Natural killer cell (primary cell): ENCODE measurements at regions not wholly inside any gene's neighbourhood (a gene's known extent, or its start where the extent isn't known, plus 50 kb on each side); places are given as distances from the start of the nearest gene placed in this dataset.

Experiments
- ATAC-seq, 3 donors: fragments of 150-1000 bp in 2 of 3; fragments of 200-7000 bp in 1 of 3; cut with Tn5 transposase; 1 replicate in 1 of 3; 2 replicates in 2 of 3; pipeline ENCODE4 v1.10.0; 2021; ENCODE audit warnings: mild to moderate bottlenecking in 2 of 3, moderate library complexity in 2 of 3
- DNase-seq, 2 donors: peaks; one replicate each; pipeline versions ENCODE4 v3.0.0 to v3.0.0-alpha.2; 2013 to 2021; ENCODE audit warnings: mixed read lengths in 1 of 2
- H3K27ac ChIP-seq: one replicate; pipeline ENCODE4 v1.5.1; 2013; ENCODE audit warnings: mild to moderate bottlenecking, low read length
- H3K27me3 ChIP-seq: one replicate; pipeline ENCODE4 v1.6.1; 2013; ENCODE audit warnings: low read length; ENCODE audit not compliant: control insufficient read depth, insufficient read depth
- H3K36me3 ChIP-seq: one replicate; pipeline ENCODE4 v1.6.1; 2013; ENCODE audit warnings: low read length; ENCODE audit not compliant: control insufficient read depth, insufficient read depth
- H3K4me1 ChIP-seq: one replicate; pipeline ENCODE4 v1.6.1; 2013; ENCODE audit warnings: low read length; ENCODE audit not compliant: control insufficient read depth, insufficient read depth
- H3K4me3 ChIP-seq: one replicate; pipeline ENCODE4 v1.5.1; 2013; ENCODE audit warnings: low read length
- H3K9me3 ChIP-seq: one replicate; pipeline ENCODE4 v1.6.1; 2013; ENCODE audit warnings: low read length; ENCODE audit not compliant: control insufficient read depth, insufficient read depth
- H3K27ac Mint-ChIP-seq, 2 donors: one replicate each; pipeline ENCODE4 v1.8.0; 2022; ENCODE audit warnings: mild to moderate bottlenecking in 2 of 2, mixed read lengths in 2 of 2, moderate library complexity in 1 of 2
- H3K27me3 Mint-ChIP-seq, 2 donors: one replicate each; pipeline ENCODE4 v1.8.0; 2022; ENCODE audit warnings: low read depth in 2 of 2, mixed read lengths in 2 of 2
- H3K36me3 Mint-ChIP-seq: one replicate; pipeline ENCODE4 v1.8.0; 2022; ENCODE audit warnings: mixed read lengths
- H3K4me1 Mint-ChIP-seq, 2 donors: one replicate each; pipeline ENCODE4 v1.8.0; 2022; ENCODE audit warnings: mixed read lengths in 2 of 2
- H3K4me3 Mint-ChIP-seq: one replicate; pipeline ENCODE4 v1.8.0; 2022; ENCODE audit warnings: mild to moderate bottlenecking, moderate library complexity, mixed read lengths
- H3K9me3 Mint-ChIP-seq, 2 donors: one replicate each; pipeline ENCODE4 v1.8.0; 2022; ENCODE audit warnings: mixed read lengths in 2 of 2
- CTCF ChIP-seq: fragments of 200-600 bp; IDR thresholded peaks from one replicate; pipeline ENCODE4 v1.8.0; 2022; ENCODE audit warnings: antibody characterized with exemption
- WGBS: methylation state at CpG from one replicate; pipeline ENCODE4 v1.1.7; 2013; ENCODE audit warnings: missing lambda C conversion rate; ENCODE audit not compliant: insufficient coverage; 5-methylcytosine and 5-hydroxymethylcytosine counted together
- intact Hi-C: fragments of 100-400 bp; cut with micrococcal nuclease; formaldehyde crosslinking; loops from one replicate; pipeline ENCODE4 v1.14.2; 2022

- Histone ChIP-seq H3K27me3 (no peaks in the 10 kb centered on the region), H3K9me3 (no peaks in the 10 kb centered on the region), H3K4me1 (no peaks in the 10 kb centered on the region), H3K27ac (no peak overlapping the region), H3K4me3 (no peak overlapping the region), H3K36me3 (no peaks in the 10 kb centered on the region)
- ATAC-seq (no peak), DNase-seq (no peak)
- Mint-ChIP-seq H3K4me1 (no peaks in the 10 kb centered on the region), H3K4me3 (no peak overlapping the region), H3K36me3 (no peaks in the 10 kb centered on the region), H3K27me3 (peaks cover 13 to 33% of the 10 kb centered on the region in 2 donors), H3K9me3 (no peaks in the 10 kb centered on the region), H3K27ac (no peak overlapping the region)
- WGBS: 69% methylated on average over 3 of the region's 3 CpGs
- TF ChIP-seq CTCF: no peak
- intact Hi-C loops: no loop called here
Measured at GRCh38 chr1:20413776-20414140, 72.3 kb downstream of the CAMK2N1 start.

DNA sequence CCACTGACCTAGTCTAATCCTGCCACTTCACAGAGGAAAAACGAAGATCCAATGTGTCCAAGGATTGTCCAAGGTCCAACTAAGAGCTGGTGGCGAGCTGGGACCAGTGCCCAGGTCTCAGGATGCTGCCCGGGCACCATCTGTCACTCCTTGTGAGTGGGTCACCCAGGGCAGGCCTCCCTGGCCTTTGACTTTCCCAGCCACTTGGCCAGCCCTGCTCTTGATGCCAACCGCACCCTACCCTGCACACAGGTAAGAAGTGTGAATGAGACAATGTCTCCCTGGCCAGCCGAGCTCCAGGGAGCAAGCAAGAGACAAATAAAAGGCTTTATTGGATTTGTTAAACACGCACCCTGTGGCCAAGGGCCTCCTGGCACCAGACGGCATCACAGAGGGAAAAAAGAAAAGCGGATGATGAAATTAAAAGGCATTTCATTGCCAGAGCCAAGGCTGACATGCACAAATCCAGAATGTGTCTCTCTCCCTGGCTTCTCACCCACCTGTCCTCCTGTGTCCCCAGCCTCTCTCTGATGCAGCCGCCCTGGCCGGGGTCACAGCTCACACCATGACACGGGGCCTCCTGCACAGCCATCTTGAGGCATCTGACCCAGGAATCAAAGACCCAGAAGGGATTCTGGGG, 72.8 kb downstream of the CAMK2N1 start:
- H3K36me3 ChIP-seq: no peaks in the 10 kb centered on the region
- intact Hi-C loops: no loop called here
- Mint-ChIP-seq H3K9me3 (no peaks in the 10 kb centered on the region), H3K27ac (no peak overlapping the region), H3K36me3 (no peaks in the 10 kb centered on the region), H3K4me3 (no peak overlapping the region), H3K27me3 (peaks cover 14 to 30% of the 10 kb centered on the region in 2 donors), H3K4me1 (no peaks in the 10 kb centered on the region)
- H3K9me3 ChIP-seq: no peaks in the 10 kb centered on the region
- 83% methylated on average over 11 of the region's 11 CpGs for WGBS
- ATAC-seq (no peak), DNase-seq (no peak)
- TF ChIP-seq CTCF: no peak
- H3K4me3 ChIP-seq: no peak overlapping the region
- no peaks in the 10 kb centered on the region for H3K4me1 ChIP-seq
- no peak overlapping the region for H3K27ac ChIP-seq
- no peaks in the 10 kb centered on the region for H3K27me3 ChIP-seq

- 85% methylated on average over 10 of the region's 10 CpGs for WGBS
- no peak for ATAC-seq
Measured at GRCh38 chr1:20411196-20411980, 74.6 kb downstream of the CAMK2N1 start.

More at GRCh38 chr1:20411196-20411980, 74.6 kb downstream of the CAMK2N1 start:
- no peaks in the 10 kb centered on the region for H3K9me3 Mint-ChIP-seq
- no peak overlapping the region for H3K4me3 ChIP-seq
- no peak for TF ChIP-seq CTCF
- H3K4me3 Mint-ChIP-seq: no peak overlapping the region
- no peaks in the 10 kb centered on the region for H3K9me3 ChIP-seq
- H3K4me1 Mint-ChIP-seq: no peaks in the 10 kb centered on the region
- H3K27ac Mint-ChIP-seq: no peak overlapping the region
- peaks cover 27 to 47% of the 10 kb centered on the region in 2 donors for H3K27me3 Mint-ChIP-seq
- H3K27ac ChIP-seq: no peak overlapping the region
- no peak for DNase-seq
- H3K36me3 Mint-ChIP-seq: no peaks in the 10 kb centered on the region
- H3K4me1 ChIP-seq: no peaks in the 10 kb centered on the region
- H3K27me3 ChIP-seq: no peaks in the 10 kb centered on the region
- H3K36me3 ChIP-seq: no peaks in the 10 kb centered on the region
- intact Hi-C loops: no loop called here
